Caco-2 (cell line): ENCODE measurements at regions not wholly inside any gene's neighbourhood (a gene's known extent, or its start where the extent isn't known, plus 50 kb on each side); places are given as distances from the start of the nearest gene placed in this dataset.

Experiments
- BruUV-seq: library from RNA; stranded (reverse); fragments of 400-500 nt; replicated peaks from 2 replicates; lab custom pipeline; 2021; lab: Mats Ljungman, UMichigan
- CTCF ChIA-PET: fragments of 300-600 bp; sonication (Branson Sonifier 250); formaldehyde crosslinking; loops from one replicate; lab custom pipeline; 2022; ENCODE audit warnings: antibody characterized with exemption; lab: Charles Lee
- POLR2A ChIA-PET: fragments of 300-600 bp; sonication (Branson Sonifier 250); formaldehyde crosslinking; loops from one replicate; lab custom pipeline; 2022; ENCODE audit warnings: antibody characterized with exemption; lab: Charles Lee
- DNase-seq, 2 experiments: peaks; one replicate each; pipeline versions ENCODE4 v3.0.0 to v3.0.0-alpha.2; 2020 to 2022
- H3K27me3 ChIP-seq: replicated peaks from 2 replicates; pipeline ENCODE4 v1.6.0; 2011; ENCODE audit warnings: low read length; ENCODE audit not compliant: control insufficient read depth, insufficient read depth
- H3K36me3 ChIP-seq: 2 replicates; pipeline ENCODE4 v1.5.1; 2011; ENCODE audit warnings: low read length; ENCODE audit not compliant: control insufficient read depth, insufficient read depth
- H3K4me1 ChIP-seq: fragments of 250-450 bp; sonication (Bioruptor Pico); 2 replicates; pipeline ENCODE4 v1.5.1; 2020; ENCODE audit warnings: mild to moderate bottlenecking
- H3K4me3 ChIP-seq: 2 replicates; pipeline ENCODE4 v1.5.1; 2011; ENCODE audit warnings: low read depth, mild to moderate bottlenecking, control low read depth, low read length
- H3K9me3 ChIP-seq: fragments of 250-450 bp; sonication (Bioruptor Pico); 2 replicates; pipeline ENCODE4 v1.5.1; 2020; ENCODE audit warnings: mild to moderate bottlenecking, moderate library complexity
- H3K27ac Mint-ChIP-seq: one replicate; pipeline ENCODE4 v1.8.0; 2022; ENCODE audit warnings: mixed read lengths; ENCODE audit not compliant: unreplicated experiment
- H3K27me3 Mint-ChIP-seq: one replicate; pipeline ENCODE4 v1.8.0; 2022; ENCODE audit warnings: mixed read lengths; ENCODE audit not compliant: insufficient read depth, unreplicated experiment
- H3K36me3 Mint-ChIP-seq: one replicate; pipeline ENCODE4 v1.8.0; 2022; ENCODE audit warnings: mild to moderate bottlenecking, mixed read lengths; ENCODE audit not compliant: insufficient read depth, unreplicated experiment
- H3K4me1 Mint-ChIP-seq: one replicate; pipeline ENCODE4 v1.8.0; 2022; ENCODE audit warnings: low read depth, mixed read lengths; ENCODE audit not compliant: unreplicated experiment
- H3K4me3 Mint-ChIP-seq: one replicate; pipeline ENCODE4 v1.8.0; 2022; ENCODE audit warnings: mild to moderate bottlenecking, moderate library complexity, mixed read lengths; ENCODE audit not compliant: unreplicated experiment
- H3K9me3 Mint-ChIP-seq: one replicate; pipeline ENCODE4 v1.8.0; 2022; ENCODE audit warnings: mixed read lengths; ENCODE audit not compliant: unreplicated experiment
- intact Hi-C: fragments of 100-400 bp; cut with micrococcal nuclease; formaldehyde crosslinking; loops from one replicate; pipeline ENCODE4 v1.10.0; 2022; ENCODE audit not compliant: unreplicated experiment
- TF ChIP-seq, protein P1 (sequence below), 2 experiments: fragments of 200-600 bp in 1 of 2; IDR thresholded peaks; 1 replicate in 1 of 2; 2 replicates in 1 of 2; pipeline versions ENCODE4 v1.5.1 to v1.8.0; 2011 to 2022; ENCODE audit warnings: antibody characterized with exemption in 1 of 2, control low read depth in 1 of 2, inconsistent platforms in 1 of 2, low read depth in 1 of 2, low read length in 1 of 2, mild to moderate bottlenecking in 1 of 2, moderate library complexity in 1 of 2; ENCODE audit not compliant: insufficient read depth in 1 of 2, severe bottlenecking in 1 of 2, unreplicated experiment in 1 of 2

DNA sequence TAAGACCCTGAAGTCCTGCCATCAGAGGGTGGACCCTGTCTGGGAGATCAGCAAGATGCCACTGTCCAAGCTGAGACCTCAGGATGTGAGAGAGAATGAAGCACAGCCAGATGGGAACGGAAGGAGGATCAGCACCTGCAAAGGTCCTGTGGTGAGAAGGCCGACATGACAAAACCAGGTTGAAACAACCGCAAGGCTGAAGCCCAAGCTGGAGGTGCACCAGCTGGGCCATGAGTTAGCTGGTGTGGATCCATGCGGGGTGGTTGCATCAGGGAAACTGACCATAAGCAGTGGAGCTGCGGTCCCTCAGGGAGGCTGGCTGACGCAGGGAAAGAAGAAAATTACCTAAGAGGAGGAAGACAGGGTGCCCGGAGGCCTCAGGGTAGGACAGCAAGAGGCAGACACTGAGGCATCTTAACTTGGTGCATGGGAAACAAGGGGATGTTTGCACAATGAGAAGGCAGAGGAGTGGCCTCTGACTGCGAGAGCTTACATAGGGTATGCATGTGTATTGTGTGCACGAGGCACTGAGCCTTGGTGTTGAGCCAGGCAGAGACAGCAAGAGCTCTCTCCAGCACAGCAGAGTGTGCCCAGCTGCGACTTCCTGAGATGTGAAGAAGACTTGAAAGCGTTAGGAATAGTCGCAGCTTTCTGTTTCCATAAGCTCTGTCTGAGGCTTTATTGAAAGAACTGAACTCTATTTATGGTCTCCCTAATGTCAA is 497.7 kb downstream of the OCA2 start:
- Mint-ChIP-seq H3K9me3 (peaks cover 27% of the 10 kb centered on the region), H3K4me3 (no peak overlapping the region), H3K27me3 (no peaks in the 10 kb centered on the region), H3K27ac (no peak overlapping the region), H3K36me3 (no peaks in the 10 kb centered on the region), H3K4me1 (no peaks in the 10 kb centered on the region)
- intact Hi-C loops: no loop called here
- no peak for DNase-seq
- Histone ChIP-seq H3K27me3 (no peaks in the 10 kb centered on the region), H3K36me3 (no peaks in the 10 kb centered on the region), H3K4me3 (no peak overlapping the region), H3K9me3 (peaks cover 2% of the 10 kb centered on the region; the same call in 1 of the 2 replicates), H3K4me1 (no peaks in the 10 kb centered on the region)
- ChIA-PET CTCF (no interaction called here), POLR2A (no interaction called here)
- TF ChIP-seq, protein P1, sequence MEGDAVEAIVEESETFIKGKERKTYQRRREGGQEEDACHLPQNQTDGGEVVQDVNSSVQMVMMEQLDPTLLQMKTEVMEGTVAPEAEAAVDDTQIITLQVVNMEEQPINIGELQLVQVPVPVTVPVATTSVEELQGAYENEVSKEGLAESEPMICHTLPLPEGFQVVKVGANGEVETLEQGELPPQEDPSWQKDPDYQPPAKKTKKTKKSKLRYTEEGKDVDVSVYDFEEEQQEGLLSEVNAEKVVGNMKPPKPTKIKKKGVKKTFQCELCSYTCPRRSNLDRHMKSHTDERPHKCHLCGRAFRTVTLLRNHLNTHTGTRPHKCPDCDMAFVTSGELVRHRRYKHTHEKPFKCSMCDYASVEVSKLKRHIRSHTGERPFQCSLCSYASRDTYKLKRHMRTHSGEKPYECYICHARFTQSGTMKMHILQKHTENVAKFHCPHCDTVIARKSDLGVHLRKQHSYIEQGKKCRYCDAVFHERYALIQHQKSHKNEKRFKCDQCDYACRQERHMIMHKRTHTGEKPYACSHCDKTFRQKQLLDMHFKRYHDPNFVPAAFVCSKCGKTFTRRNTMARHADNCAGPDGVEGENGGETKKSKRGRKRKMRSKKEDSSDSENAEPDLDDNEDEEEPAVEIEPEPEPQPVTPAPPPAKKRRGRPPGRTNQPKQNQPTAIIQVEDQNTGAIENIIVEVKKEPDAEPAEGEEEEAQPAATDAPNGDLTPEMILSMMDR (IDR thresholded peaks at IDR 0.05; ENCODE audit: insufficient read depth in 1 of 2, low read depth in 1 of 2, low read length in 1 of 2, severe bottlenecking in 1 of 2, unreplicated experiment in 1 of 2): no peak
- no TSS peak for BruUV-seq

- Mint-ChIP-seq H3K27ac (no peak overlapping the region), H3K4me3 (no peak overlapping the region), H3K9me3 (peaks cover 16% of the 10 kb centered on the region), H3K4me1 (no peaks in the 10 kb centered on the region), H3K27me3 (no peaks in the 10 kb centered on the region), H3K36me3 (no peaks in the 10 kb centered on the region)
- TF ChIP-seq, protein P1 (IDR thresholded peaks at IDR 0.05; ENCODE audit: insufficient read depth in 1 of 2, low read depth in 1 of 2, low read length in 1 of 2, severe bottlenecking in 1 of 2, unreplicated experiment in 1 of 2): no peak
- ChIA-PET CTCF (no interaction called here), POLR2A (no interaction called here)
- Histone ChIP-seq H3K9me3 (peaks cover 4% of the 10 kb centered on the region; the same call in 1 of the 2 replicates), H3K4me1 (no peaks in the 10 kb centered on the region), H3K27me3 (no peaks in the 10 kb centered on the region), H3K4me3 (no peak overlapping the region), H3K36me3 (no peaks in the 10 kb centered on the region)
- intact Hi-C loops: no loop called here
- no TSS peak for BruUV-seq
- no peak for DNase-seq
Observed at GRCh38 chr15:27599034-27599433, 500.1 kb downstream of the OCA2 start.

DNA sequence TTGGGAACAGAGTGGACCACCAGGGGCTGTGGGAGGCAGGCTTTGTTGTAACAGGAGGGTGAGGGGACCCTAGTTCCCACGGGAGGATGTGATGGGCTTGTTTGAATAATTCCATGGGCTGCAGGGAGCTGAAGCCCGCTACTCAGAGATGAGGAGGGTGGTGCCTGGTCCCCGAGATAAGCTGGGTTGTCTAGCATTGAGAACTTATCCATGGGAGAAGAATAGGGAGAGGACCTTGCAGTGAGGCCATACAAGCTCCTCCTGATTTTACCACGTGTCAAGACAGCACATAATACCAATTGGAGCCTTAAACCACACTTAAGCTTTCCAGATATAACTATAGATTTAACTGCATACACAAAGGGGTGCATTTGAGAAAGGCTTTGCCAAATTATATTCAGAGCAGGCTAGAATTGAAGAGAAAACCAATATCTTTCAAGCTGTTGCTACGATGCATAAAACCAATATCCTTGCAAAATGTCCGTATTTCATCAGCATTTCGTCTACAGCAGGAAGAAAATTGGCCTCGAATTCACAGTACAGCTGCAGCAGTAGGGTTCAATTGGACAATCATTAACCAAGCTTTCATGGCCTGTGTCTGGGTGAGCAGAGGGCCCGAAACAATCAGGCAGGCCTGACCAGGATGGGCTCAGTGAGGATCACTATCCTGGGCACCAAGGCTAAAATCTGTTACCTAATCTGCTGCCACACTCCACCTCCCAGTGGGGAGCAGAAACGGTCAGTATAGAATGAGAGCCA is 500.7 kb downstream of the OCA2 start:
- ChIA-PET POLR2A (no interaction called here), CTCF (no interaction called here)
- no peak for DNase-seq
- H3K4me3 Mint-ChIP-seq: no peak overlapping the region
- H3K9me3 Mint-ChIP-seq: peaks cover 14% of the 10 kb centered on the region
- no peaks in the 10 kb centered on the region for H3K27me3 Mint-ChIP-seq
- H3K27ac Mint-ChIP-seq: no peak overlapping the region
- H3K4me3 ChIP-seq: no peak overlapping the region
- no TSS peak for BruUV-seq
- no peaks in the 10 kb centered on the region for H3K36me3 ChIP-seq
- no peaks in the 10 kb centered on the region for H3K4me1 ChIP-seq
- H3K27me3 ChIP-seq: no peaks in the 10 kb centered on the region
- intact Hi-C loops: no loop called here
- TF ChIP-seq, protein P1 (IDR thresholded peaks at IDR 0.05; ENCODE audit: insufficient read depth in 1 of 2, low read depth in 1 of 2, low read length in 1 of 2, severe bottlenecking in 1 of 2, unreplicated experiment in 1 of 2): no peak
- H3K9me3 ChIP-seq: peaks cover 4% of the 10 kb centered on the region; the same call in 1 of the 2 replicates
- no peaks in the 10 kb centered on the region for H3K4me1 Mint-ChIP-seq
- no peaks in the 10 kb centered on the region for H3K36me3 Mint-ChIP-seq
